Caki2 (cell line): ENCODE measurements at regions not wholly inside any gene's neighbourhood (a gene's known extent, or its start where the extent isn't known, plus 50 kb on each side); places are given as distances from the start of the nearest gene placed in this dataset.

Source experiments
- DNase-seq: peaks from one replicate; pipeline ENCODE4 v3.0.0-alpha.2; 2015; ENCODE audit warnings: low read depth
- in situ Hi-C: cut with HindIII; loops from 2 replicates; pipeline ENCODE4 v1.10.0; 2016; ENCODE audit warnings: low sequenced_read_pairs, low pct_unique_long_range_greater_than_20kb, mixed read lengths

DNA sequence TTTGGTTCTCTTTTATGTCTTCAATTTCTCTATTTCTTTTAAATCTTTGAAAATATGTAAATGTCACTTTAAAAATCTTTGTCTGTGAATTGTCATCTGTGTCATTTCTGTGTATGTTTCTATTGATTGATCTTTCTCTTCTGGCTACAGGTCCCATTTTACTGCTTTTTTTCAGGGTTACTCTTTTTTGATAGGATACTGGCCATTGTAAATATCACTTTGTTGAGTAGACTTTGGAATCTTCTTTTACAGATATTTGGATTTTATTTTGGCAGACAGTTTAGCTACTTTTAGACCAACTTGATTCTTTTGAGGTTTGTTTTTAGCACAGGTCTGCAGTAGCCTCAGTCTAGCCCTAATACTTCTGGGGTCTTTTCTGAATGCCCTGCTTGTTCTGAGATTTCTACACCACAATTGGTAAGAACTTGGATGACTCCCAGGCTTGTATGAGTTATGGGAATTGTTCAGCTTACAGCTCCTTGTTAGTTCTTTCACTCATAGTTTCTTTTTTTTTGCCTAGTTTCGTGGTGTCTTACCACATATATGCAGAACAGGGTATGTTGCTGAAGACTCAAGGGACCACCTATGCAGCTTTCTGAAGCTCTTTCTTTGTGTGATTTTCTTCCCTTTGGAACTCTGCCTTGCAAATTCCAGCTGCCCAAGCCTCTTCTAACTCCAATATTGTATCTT lies 122.2 kb downstream of the QPCT start:
- in situ Hi-C loops = no loop called here
- no peak for DNase-seq

DNA sequence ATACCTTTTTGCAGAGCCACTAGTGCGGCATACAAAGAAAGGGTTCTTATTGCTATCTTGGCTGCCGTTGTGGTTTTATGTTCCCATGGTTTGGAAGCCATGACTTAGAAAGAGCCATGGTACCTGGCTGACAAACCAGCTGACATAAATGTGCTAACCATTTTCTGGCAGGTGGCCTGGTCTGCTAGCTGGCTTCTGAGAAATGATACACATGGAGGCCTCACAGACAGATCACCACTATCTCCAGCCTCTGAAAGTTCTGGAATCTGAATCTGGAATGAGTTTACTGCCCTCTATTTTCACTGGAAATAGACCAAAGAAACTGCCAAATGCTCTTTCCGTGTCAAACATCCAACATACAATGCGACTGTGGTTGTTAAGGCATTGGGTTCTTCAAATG lies 123.7 kb downstream of the QPCT start:
- in situ Hi-C loops = no loop called here
- no peak for DNase-seq

DNA sequence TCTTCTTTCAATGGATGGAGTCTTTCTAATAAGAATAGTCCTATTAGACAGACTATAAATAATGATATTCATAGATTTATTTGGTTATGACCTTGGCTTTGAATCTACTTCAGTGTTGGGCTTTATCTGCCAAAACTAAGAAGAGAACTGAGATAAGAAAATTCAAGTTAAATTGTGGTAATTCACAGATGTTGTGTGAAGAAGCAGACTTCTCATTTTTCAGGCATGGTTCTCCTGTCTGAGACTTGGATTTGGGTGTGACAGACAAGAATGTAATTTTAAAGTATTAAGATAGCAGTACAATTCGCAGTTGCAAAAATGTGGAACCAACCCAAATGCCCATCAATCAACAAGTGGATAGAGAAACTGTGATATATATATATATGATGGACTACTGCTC lies 124.7 kb downstream of the QPCT start:
- in situ Hi-C loops = no loop called here

DNA sequence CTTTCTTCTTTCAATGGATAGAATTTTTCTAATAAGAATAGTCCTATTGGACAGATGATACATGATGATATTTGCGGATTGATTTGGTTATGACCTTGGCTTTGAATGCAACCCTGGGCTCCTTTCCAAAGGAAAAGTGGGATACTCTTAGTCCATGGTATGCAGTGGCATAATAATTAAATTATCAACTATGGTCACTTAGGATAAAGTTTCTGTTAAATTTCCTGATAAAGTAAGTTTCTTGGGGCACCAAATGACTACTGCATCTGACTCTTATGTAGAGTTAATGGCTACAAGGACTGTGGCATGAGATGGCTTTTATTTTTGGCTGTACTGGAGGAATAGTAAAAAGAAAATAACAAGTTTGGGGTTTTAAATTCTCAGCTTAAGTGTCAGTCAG lies 126.7 kb downstream of the QPCT start:
- in situ Hi-C loops = no loop called here
- DNase-seq = no peak

More for the DNA sequence above, 124.7 kb downstream of the QPCT start:
- no peak for DNase-seq

DNA sequence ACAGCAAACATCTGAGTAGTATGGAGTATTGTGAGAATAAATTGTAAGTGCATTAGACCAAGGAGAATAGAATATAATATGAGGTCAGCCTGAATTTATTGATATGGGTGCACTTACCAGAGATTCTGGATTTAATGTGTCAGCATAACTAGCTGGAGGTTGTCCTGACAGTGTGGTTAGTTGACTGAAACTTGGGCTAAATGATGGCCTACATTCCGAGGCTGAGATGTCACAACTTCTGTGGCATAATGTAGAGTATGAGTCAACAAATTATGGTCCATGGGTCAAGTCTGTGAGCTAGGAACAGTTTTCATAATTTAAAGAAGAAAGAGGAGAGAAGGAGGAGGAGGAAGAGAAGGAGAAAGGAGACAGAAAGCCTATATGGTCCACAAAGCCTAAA lies 127.6 kb downstream of the QPCT start:
- DNase-seq = peak; percentile 24
- in situ Hi-C loops = no loop called here

DNA sequence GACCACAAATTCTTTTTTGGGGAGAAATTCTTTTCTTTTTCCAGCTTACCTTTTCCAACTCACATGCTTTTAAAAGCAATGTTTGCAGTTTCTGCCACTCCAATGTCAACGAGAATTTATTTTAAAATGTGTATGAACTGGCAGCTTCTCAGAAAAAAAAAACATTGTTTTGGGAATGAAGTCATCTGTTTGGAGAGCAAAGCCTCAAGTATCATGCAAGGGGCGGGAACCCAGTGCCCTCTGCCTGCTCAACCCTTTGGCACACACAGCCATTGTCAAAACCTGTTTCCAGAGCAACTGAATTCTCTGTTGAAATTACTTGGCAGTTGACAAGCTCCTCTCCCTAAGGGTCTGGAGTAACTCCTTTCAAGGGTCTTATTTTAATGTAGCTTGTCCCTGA lies 128.5 kb downstream of the QPCT start:
- DNase-seq = peak; percentile 52
- in situ Hi-C loops = no loop called here

DNA sequence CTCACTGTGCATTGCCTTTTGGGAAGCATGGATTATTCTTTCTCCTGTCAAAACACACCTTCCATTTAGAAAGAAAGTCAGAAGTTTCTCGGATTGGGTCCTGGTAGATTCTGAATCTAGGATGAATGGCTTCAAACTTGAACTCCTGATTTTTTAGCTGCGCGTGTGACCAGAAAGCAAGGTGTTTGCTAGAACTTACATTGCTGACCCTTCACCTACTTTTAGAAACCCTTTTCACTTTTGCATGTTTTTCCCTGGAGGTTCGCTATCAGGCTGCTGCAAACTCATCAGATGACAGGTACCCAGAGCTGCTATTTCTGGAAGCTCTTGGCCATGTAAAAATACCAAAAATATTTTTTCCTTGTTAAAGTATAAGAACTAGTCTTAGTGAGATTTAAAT lies 132.0 kb downstream of the QPCT start:
- DNase-seq = no peak
- in situ Hi-C loops = no loop called here

DNA sequence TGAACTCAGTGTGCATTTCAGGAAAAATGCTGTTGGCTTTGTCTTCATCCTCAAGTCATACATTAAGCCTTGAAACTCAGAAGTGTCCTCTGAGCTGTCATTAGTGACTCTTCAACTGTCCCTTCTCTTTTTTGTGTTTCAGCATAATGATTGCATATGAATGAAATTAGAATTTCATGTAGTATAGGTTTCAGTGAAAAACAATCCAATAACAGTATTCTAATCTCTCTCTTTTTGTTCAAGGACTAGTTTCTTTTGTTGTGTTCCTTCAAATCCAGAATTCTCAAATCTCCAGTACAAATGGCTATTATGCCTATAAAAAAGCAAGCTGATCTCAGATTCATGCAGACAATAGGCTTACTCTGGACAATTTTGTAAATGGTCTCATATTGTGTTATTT lies 133.5 kb downstream of the QPCT start:
- in situ Hi-C loops = no loop called here
- DNase-seq = no peak

DNA sequence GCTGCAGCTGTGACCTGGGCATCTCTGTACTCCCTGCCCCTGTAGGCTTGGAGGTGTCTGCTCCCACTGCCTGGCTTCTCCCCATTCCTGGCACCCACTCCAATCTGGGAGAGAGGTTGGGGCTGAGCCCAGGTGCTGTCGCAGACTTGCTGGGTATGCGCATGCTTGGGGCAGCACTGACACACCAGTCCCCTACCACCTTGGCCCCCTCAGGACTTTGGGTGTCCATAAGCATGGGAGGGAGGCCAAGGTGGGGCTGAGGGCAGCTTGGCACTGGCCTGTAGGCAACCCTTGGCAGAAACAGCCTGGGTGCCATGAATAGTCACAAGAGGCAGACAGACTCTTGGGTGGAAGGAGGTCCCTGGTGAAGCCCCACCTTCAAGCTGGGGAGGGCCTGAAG lies 136.8 kb downstream of the QPCT start:
- DNase-seq = no peak
- in situ Hi-C loops = no loop called here

DNA sequence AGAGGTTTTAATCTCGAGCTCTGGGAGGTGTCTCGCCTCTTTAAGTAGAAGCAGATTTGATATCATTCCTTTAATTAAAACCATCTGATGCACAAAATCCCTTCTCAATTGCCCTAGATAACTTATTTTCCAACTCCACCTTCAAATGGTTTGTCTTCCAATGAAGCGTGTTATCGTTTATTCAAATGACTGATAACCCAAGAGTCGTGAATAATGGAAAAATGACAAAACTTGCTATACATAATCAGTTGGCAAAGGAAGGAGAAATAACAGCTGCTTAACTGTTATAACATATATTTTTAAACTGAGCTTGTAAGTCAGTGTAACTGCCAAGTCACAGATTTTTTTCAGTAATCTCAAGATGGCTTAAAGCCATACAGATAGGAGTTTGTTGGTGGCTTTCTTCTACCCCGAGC lies 144.6 kb downstream of the QPCT start:
- in situ Hi-C loops = no loop called here
- DNase-seq = no peak

DNA sequence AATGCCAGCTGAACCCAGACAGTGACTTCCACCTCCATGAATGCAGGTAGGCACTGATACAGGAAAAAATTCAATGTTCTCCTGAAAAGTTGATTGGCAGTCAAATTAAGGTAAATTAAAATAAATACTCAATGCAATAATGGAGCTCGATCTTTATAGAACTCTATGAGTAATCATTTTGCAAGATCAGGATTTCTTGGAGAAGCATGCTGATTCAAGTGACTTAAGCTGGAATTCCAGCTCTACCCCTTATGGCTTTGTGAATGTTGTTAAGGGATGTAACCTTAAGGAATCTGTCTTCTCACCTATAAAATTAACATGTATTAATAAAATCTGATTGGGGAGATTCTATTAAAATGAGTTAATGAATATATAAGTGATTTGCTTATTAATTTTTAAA lies 145.1 kb downstream of the QPCT start:
- in situ Hi-C loops = no loop called here
- no peak for DNase-seq

DNA sequence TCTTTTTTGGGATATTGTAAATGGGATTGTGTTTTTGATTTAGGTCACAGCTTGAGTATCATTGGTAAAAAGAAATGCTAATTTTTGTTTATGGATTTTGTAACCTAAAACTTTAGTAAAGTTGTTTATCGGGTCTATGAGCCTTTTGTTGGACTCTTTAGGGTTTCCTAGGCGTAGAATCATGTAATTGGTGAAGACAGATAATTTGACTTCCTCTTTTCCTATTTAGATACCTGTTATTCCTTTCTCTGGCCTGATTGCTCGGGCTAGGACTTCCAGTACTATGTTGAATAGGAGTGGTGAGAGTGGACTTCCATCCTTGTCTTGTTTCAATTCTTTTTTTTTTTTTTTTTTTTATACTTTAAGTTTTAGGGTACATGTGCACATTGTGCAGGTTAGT lies 149.0 kb downstream of the QPCT start:
- in situ Hi-C loops = no loop called here
- DNase-seq = no peak

DNA sequence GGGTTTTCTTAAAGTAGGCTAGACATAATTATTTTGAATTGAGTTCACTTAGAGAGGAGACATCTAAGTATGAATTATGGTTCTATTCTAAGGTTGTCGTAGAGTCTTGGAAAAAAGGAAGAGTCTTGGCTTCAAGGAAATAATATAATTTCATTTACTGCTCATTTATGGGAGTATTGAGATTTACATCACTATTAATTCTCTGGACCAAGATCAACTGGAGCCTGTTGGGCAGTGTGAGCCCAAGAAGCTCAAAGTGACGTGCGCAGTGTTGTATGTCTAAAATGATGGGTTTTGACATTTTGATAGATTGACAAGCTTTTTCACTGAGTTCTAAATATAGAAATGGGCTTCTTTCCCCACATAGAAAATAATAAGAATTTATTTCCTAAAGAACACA lies 154.7 kb downstream of the QPCT start:
- DNase-seq = no peak
- in situ Hi-C loops = no loop called here

DNA sequence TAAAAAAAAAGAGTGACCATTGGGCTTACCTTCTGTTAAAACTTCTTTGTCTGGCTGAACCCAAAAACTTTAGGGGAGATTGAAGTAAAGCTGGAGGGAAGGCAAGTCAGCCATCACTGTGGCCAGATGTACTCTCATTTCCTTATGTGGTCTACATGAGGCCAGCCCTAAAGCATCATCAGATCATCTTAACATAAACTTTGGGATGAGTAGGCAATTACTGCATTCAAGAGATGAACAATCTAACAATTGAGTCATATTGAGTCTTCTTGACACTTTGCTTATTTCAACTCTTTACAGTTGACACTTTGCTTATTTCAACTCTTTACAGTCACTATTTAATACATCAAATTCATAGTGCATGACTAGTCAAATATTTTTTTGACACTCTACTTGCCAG lies 155.6 kb downstream of the QPCT start:
- DNase-seq = no peak
- in situ Hi-C loops = no loop called here

DNA sequence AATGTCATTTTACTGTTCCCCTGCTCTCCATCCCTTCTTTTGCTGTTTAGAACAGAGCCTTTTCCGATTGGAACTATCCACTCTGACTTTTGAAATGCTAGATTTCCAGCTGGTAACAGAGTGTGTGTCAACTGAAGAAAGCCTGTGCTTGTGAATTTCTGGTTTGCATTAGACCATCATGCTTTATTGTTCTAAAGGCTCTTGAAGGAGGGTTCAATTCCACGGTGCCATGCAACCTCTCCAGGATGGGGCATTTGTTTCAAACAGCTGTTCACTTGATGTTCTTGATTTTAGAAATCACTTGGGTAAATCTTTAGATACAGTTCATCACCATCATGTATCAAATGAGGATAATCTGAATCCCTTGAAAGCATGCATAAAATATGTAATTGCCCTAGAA lies 156.7 kb downstream of the QPCT start:
- DNase-seq = no peak

DNA sequence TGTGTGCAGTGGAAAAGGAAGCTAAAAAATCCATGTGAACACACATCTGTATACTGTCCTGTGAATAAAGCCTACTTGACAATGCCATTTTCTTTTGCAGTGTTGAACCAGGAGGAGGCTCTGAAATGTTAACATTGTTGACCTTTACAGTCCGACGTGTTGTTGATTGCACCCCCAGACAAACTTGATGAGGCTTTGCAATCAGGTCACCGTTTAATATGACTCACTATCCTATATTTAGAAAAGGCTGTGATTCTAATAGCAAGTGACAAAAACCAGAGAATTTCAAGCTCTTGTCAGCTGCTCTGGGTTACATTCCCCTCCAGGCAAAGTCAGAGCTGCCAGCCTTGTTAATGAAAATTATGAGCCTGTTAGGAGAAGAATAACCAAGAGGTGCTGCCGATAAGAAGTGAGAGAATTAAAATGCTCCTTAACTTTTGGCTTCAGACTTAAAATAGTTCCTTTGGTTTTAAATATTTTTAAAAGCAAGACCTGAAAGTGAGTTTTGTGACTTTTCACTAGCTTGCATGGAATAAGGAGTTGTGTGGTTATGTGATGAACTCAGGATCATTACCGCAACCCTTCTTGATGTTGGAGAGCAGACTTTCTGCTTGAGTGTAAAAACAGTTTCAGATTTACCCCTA lies 162.1 kb downstream of the QPCT start:
- in situ Hi-C loops = no loop called here
- no peak for DNase-seq

More for the DNA sequence above, 156.7 kb downstream of the QPCT start:
- in situ Hi-C loops = no loop called here

DNA sequence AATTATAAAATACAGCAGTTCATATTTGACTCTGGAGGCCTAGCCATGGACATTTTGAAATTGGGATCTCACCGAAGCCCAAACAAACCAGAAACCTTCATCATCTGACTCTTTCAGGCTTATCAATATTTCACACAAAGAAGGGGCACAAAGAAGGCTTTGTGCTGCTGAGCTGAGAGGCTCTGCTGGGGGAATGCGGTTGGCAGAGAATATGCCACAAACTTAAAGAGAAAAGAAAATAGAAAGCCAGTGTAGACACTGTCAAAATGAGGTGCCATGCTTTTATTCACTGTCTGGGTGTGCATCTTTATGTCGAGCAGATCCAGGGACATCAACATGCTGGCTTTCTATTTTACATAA lies 162.6 kb downstream of the QPCT start:
- in situ Hi-C loops = no loop called here

DNA sequence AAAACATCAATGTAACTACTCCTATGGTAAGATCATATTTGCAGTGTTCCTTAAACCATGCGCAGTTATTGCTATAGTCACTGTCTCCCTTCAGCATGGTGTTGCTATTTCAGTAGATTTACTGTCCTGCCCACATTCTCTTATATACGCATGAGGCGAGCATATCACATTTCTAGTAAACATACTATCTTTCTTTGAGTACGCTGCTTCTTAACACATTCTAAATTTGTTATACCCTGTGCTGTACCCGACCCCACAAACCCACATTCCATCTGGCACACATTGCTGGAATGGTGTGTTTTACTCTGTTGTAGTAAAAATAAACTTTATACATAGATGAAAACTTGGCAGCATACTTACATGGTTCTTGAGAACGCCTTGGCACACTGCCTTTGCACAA lies 163.3 kb downstream of the QPCT start:
- DNase-seq = no peak
- in situ Hi-C loops = no loop called here

More for the DNA sequence above, 162.6 kb downstream of the QPCT start:
- no peak for DNase-seq

DNA sequence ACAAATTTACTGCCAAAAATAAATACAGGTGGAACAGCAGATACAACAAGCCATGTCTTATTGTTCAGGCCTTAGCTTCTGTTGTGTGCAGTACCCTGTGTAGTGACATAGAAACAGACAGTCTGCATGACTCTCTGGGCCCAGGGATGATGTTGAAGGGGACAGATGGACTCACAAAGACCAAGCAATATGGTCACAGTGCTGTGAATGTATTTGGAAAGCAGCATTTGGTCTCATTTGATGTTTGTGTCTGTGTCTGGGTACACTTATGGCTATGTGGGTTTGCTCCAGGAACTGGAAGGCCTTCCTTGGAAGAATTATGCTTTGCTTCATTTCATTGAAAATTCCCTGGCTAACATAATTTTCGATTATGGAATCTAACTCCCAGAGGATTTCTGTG lies 158.5 kb downstream of the CDC42EP3 start:
- in situ Hi-C loops = no loop called here
- DNase-seq = no peak

DNA sequence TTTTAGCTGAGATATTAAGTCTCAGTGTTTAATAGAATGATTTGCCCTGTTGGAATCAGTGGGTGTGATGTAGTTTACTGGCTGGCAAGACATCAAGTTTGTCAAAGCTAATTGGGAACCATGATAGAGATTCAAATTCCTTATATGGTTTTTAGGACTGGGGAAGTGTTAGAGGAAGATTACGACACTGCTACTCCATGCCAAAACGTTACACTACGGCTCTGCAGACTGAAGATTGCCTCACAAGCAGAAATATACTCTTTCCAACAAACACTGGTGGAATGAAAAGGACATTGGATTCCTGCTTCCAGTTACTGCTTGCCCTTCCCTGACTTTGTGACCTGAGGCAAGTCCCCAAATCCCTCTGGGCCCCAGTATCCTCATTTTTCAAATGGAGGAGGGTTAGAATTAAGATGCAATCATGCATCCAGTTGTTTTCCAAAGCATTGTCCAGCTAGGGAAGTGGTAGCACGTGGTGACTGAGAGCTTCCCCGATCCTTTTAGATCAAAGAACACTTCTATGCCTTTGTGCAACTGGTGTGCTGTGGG lies 147.6 kb downstream of the CDC42EP3 start:
- in situ Hi-C loops = no loop called here
- DNase-seq = no peak
